DMS153 (cell line): ENCODE measurements at regions not wholly inside any gene's neighbourhood (a gene's known extent, or its start where the extent isn't known, plus 50 kb on each side); places are given as distances from the start of the nearest gene placed in this dataset.
"Not testable (repeated sequence)": the region's sequence is repeated elsewhere in the genome, so short reads cannot be mapped to it uniquely, and the experiment has no call there.

Experiments
- DNase-seq: peaks from one replicate; lab custom pipeline; 2025; lab: John Stamatoyannopoulos, UW

DNA sequence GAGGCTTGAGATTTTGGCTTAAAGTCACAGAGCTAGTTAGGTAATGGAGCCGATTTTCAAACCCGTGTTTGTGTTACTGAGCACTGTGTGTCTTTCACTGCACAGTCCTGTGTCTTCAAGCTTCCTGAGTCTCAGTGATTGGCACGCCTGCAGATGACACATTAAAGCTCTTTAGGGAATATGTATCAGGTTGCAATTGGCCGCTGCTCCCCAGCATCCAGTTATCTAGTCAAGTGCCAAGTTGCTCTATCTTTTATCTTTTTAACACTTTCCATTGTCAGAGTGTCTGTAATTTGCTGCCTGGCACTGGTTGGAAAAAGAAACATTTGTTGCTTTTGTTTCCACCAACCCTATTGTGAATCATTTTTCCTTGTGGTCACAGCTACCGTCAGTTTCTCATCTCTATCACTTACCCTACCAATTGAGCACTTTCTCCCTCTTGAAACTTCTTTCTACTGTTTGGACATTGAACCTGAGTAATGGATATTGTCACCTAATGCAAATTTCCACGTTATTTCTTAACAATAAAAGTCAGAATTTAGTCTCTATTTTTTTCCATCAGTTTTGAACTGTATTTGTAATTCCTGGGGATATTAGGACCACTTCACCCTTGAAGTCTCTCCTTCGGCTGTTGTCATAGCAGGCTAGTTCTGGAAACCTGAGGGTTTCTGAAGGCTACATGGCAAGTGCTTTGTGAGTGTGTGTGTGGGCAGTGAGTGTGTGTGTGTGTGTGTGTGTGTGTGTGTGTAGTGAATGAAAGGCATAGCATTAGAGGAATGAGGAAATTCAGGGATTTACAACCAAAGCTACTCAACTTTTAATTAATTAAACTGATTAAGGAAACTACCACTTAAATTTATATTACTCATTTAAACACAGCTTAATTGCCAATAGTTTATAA, 274.3 kb downstream of the ISL1 start:
- DNase-seq = peak; percentile 5

DNA sequence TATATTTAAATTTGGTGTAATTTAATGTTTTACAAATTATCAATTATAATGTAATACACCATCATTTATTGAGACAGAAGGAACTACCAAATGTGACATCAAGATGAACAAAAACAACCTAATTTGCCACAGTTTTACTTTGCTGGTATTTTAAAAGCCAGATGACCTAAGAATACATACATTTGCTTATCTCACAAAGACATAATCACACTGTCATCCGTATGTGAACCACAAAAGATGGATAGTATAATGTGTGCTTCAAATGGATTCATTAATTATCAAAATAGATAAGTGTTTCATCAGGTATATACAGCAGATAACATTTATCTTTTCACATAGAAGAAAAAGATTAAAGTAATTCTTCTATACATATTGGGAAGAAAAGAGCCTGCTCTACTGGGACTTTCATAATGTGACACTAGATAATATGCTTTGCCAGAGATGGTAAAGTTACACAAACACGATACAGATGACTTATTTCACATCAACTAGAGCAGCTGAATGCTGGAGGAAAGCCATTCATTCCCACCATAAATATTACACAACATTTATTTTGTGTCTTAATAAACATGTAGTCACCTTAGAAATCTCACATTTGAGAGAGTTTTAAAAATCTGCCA, 278.5 kb downstream of the ISL1 start:
- DNase-seq = no peak

DNA sequence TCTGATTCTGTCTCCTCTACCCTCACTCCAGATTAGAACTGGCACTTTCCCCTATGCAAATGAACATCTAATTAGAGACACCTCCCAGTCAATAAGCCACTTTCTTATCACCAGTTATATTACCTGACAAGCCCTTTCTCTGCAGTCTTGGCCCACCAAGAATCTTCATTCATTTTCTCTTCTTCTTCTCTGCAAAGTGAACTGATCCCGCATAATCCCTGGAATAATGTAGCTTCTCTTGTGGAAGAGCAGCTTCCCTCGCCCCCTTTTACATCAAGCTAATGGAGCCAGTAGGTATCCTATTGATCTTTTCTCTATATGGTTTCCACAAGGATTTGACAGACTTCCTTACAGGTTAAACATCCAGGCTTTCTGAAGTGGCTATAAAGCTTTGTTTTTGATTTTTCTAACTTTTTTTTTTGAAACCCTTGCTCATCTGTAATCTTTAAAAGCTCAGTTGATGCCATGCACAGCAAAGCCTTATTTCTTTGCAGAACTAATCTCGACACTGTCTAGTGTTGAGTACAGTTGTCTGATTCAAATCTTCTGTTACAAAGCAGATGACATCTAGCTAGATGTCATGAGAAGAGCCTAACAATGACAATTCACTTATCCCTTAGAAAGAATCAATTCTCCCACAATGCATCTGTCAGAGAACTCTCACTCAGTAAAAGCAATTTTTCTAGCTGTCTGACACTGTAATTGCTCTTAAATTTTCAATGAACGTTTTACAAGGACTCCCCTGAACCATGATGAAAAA, 281.4 kb downstream of the ISL1 start:
- no peak for DNase-seq

DNA sequence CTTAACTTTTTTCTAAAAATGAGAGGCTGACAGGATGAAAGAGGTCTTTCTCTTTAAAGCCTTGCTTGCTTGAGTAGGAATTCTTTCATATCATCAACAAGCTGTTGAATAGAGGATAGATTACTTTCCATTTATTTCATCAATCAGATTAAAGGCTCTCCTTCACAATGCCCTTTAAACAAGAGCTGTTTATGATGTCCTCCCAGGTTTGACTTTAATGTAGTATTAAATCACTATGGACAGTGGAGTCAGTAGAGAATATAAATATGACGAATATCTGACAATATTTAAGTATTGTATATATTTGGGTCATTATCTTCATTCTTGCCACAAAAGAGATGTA, 282.0 kb downstream of the ISL1 start:
- no peak for DNase-seq

DNA sequence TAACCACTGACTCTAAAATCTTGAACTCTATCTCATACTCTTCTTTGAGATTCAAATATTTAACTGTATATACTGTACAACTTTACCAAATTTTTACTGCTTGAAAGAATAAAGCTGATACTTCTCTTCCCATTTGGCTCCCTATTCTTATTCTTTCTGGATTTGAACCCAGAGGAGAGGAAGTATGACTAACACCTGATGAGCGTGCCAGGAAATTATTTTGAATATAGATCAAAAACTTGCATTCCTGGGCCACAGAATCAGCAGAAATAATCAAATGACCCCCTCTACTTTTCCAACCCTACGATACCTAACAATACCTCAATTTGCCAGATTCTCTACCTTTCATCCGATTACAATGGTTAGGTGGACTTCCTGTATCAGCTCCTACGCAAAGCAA, 285.8 kb downstream of the ISL1 start:
- DNase-seq = no peak

DNA sequence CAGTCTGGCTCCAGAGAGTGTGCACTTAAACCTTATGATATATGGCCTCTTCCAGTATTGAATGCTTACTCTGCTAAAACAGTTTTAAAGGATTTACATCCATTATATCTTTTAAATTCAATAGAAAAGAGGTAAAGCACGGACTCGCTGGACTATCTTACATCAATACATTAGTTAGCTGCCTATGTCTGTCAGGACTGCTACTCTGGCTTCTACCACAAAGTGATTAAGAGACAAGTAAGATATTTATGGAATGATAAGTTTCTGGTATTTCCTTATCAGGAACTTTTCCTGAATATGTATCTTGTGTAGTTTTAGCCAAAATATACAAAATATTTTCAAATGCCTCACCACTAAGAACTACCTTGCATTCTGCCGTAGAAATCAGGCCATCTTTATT, 295.1 kb downstream of the ISL1 start:
- no peak for DNase-seq

DNA sequence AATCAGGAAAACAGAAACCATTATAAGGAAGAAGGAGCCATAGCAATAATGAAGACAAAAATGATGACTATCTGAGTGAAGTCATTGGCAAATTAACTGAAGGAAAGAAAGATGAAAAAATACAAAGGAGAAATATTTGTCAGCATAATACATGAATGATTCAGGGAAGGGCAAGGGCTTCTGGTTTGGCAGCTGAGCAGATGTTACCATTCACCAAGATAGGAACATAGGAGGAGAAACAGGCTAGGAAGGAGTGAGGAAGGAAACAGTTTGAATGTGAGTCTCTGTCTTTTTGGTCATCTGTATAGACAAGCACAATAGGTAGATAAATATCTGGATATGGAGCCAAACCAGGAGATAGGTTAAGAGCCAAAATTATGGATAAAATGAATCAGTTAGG, 296.0 kb downstream of the ISL1 start:
- DNase-seq = no peak

DNA sequence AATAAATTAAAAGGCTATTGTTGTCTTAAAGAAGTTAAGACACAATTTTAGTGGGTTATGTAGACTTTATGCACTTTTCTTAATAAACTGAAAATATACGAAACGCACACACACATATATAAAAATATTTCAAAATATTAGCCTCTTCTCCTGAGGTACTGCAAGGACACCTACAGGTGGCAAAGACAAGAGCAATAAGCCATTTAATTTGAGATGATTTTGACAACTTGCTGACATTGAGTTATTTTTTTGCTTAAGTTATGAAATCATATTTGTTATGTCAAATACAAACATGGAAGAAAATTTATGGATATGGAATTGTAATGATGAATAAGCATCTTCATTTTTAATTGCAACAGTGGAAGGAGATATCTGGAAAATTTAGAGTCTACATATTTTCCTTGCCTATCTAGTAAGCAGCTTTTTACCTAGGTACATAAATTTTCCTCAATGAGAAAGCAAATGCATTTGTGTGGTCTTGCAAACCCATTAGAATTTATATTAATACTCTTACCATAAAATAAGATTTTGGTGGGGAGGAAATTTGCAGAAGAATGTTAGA, 301.6 kb downstream of the ISL1 start:
- no peak for DNase-seq

DNA sequence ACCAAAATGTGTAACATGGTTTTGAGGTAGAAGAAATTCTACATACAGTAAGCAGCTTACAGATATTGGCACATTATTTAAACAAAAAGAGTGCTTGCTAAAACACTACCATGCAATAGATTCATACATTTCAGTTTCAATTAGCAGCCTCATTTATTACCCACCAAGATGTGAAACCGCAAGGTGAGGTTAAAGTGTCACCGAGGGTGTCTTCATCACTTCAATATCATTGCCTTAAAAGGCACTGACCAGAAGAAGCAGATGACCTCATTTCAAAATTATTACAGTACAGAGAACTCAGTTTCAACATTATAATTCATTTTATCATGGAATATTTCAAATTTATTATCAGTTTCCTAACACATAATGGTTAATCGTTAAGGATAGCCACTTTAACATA, 302.2 kb downstream of the ISL1 start:
- no peak for DNase-seq

DNA sequence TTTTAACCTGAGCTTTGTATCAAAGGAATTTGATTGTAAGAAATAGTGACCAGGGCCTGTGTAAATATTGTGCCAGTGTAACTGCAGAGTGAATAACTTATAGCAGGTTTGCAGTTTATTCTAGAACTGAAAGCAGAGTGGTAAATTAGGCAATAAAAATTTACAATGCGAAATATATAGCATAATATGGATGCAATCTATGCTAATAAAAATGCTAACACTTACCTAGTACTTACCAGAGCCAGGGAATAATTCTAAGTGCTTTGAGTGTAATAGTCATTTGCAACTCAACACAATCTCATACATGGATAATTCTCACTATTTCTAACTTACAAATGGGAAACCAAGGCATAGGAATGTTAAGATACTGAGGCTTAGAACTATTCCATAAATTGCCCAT, 303.4 kb downstream of the ISL1 start:
- DNase-seq = no peak

DNA sequence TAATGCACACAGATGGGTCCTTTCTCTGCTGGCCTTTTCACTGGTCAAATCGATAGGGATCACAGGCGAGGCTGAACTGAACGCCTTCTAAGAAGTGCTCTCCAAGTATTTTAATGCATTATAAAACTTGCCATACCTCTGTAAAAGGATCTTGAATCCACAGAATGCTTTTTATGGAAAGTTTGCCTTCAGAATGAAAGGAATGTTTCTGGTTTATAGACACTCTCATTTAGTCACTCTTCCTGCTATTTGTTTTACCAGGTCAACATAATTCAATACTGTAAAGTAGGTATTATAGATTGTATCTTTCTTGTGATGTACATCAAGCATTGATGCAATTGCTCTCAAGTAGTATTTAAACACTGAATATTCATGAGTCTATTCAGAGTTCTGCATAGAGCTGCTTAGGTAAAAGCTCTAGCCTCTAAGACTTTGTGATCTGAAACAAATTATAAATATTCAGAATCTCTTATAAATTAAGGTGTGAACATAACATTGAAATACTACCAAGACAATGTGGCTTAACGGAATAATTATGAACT, 308.4 kb downstream of the ISL1 start:
- no peak for DNase-seq

DNA sequence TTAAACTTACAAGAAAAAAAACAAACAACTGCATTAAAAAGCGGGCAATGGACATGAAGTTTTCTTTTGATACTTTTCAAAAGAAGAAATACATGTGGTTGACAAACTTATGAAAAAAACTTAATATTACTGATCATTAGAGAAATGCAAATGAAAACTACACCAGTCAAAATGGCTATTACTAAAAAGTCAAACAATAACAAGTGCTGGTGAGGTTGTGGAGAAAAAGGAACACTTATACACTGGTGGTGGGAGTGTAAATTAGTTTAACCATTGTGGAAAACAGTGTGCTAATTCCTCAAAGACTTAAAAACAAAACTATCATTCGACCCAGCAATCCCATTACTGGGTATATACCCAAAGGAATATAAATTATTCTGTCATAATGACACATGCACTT, 311.6 kb downstream of the ISL1 start:
- DNase-seq = no peak

DNA sequence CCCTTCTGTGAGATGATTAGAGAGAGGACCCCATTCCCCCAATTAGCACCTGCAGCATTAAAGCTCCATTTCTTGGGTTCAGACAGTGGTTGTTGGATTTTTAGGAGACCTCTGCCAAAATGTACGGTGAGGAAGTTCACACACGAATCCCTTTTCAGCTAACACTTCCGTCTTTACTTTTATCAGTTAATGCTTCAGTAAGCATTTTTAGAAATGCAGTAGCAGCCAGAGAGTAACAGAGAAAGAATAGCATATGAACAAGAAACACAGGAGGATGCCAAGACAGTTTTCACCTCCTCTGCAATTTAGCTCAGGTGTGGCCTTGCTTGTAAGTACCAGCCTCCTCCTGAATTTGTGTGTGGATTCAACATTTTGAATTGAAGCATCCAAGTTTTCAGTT, 312.9 kb downstream of the ISL1 start:
- DNase-seq = no peak

DNA sequence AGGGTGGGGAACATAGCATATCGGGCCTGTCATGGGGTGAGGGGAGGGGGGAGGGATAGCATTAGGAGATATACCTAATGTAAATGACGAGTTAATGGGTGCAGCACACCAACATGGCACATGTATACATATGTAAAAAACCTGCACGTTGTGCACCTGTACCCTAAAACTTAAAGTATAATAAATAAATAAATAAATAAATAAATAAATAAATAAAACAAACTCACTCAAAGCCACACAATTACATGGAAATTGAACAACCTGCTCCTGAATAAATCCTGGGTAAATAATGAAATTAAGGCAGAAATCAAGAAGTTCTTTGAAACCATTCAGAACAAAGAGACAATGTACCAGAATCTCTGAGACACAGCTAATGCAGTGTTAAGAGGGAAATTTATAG, 318.8 kb downstream of the ISL1 start:
- DNase-seq = not testable (repeated sequence)

DNA sequence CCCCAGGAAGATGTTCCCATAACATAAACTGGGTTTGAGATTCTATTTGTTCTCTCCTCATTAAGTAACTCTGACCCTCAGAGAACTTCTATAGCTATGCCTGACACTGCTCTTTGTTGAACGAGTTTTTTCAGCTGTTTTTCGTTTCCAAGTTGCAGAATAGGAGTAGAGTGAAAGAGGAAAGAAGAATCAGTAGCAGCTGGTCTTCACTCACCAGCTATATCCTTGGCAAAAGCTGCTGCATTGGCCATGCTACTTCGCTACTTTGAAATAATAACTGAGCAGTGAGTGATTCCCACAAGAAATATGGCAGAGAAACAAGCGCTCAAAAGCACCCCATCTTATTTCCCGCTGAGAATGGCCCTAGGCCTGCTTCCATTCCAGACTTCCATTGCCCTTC, 329.0 kb downstream of the ISL1 start:
- no peak for DNase-seq

DNA sequence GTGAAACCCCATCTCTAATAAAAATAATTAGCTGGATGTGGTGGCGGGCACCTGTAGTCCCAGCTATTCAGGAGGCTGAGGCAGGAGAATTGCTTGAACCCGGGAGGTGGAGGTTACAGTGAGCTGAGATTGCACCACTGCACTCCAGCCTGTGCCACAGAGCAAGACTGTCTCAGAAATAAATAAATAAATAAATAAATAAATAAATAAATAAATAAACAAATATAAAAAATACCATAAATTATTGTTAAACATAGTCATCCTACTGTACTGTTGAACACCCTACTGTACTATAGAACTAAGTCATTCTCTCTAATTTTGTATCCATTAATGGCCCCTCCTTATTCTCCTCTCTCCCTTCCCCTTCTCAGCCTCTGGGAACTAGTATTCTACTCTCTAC, 332.2 kb downstream of the ISL1 start:
- DNase-seq = not testable (repeated sequence)

DNA sequence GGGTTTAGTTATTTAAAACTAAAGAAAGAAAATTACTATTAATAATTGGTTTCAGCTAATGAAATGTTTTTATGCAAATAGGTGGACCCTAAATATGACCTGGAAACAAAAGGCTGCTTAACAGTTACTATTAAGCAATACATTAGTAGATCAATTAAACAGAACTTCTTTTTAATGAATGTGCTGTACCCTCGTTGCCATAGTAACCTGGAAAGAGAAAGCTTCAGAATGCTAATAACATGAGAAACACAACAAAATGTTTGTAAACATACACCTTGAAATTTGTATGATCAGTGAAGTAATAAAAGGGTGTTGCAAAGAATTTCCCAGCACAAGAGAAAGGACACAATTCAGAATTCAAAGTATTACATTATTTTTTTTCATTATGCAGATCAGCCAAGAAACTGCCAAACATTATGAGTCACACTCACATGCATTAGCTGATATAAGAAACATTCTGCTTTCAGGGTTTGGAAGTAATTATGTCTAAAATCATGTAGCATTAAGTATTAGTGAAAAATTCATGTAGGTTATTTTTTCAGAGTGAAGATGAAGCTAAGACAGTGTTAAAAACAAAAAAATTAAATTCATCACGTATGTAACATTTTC, 348.3 kb downstream of the ISL1 start:
- DNase-seq = no peak

DNA sequence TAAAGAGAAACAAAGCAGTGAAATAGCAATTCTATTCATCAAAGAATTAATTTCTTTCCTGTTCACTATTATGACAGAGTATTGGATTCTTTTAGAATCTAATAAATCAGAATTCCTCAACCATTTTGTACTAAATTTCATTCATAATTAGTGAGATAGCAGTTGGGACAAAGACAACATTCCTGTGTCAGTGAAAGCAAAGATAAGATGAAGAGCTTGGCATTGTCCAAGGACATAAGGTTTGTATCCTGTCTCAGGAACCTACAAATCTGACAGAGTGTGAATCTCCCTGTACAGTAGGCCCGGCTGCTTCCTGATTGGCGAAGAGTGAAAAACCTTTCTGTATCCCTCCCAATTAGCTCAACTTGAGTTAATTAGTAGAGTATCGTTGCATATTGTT, 349.1 kb downstream of the ISL1 start:
- no peak for DNase-seq

DNA sequence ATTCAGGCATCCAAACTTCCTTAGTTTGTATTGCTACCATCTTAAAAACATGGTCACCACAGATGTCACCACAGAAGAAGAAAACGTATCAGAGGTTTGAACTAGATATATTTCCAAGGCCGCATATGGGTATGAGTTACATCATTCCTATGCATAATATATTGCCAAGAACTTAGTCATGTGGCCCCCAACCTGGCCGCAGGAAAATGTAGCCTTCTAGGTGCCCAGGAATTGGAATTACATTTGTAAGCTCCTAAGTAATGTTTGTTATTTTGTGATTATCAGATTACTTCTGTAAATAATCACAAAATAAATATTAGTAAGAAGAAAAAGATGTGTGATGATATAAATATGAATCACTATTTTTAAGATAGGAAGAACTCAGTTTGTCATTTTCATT, 351.4 kb downstream of the ISL1 start:
- DNase-seq = no peak

DNA sequence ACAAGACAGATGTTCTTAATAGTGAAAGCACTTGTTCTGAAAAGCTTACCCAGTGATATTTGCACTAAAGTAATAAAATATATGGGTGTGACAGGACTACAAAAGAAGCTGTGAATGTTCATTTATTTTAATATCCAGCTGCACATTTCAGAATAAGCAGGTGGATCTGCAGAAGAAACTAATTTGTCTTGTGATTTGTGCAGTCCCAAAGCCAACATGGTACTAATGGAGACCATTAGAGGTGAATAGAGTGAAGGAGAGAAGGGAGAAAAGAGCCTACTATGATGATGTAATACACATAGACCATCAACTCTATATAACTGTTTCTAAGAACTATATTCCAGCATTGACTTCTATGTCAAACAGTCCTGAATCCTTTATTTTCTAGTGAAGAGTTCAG, 362.8 kb downstream of the ISL1 start:
- no peak for DNase-seq

DNA sequence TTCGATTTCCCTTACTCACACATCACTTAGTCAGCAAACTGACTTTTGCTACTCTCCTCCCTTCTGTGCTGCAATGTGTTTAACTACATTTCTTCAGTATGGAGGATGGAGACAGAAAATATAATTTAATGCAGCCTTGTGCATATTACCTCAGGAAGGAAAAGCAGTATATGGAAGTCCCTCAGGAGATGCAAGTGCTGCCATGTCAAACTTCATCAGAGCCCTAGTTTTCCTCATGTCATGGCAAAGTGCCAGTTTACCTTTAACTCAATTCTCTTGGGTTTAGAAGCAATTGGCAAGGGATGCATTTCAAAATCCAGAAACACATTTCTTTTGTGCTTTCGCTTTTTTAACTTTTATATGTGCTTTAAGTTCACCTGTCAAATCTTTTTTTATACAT, 365.4 kb downstream of the ISL1 start:
- no peak for DNase-seq
